ENCODE measurements at regions not wholly inside any gene's neighbourhood (a gene's known extent, or its start where the extent isn't known, plus 50 kb on each side); places are given as distances from the start of the nearest gene placed in this dataset.

DNA sequence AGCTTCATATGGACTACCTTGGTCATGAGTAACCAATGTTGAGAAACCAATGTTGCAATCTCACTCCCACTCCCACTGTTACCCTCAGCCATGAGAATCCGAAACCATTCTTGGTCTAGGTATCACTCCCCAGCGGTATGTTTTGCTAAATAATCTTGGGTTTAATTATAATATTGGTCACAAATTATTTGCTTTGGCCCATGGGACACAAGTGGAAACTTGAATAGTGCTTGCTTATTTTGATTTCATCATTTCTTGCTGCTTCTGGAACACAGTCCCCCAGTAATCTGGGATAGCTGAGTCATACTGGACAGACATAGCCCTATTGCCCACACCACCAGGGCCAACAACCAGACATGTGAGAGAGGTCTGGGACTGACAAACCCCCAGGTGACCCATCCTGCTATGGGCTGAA, 171.6 kb upstream of the IPO5 start:
- Histone ChIP-seq H3K27me3 (ENCODE audit: control insufficient read depth, insufficient read depth, low read length) (peaks cover 4% of the 10 kb centered on the region; the same call in 1 of the 2 replicates), H3K23ac (ENCODE audit: low read depth, low read length) (no peak overlapping the region), H3K4ac (ENCODE audit: low read depth, low read length) (no peak overlapping the region), H3K4me3 (ENCODE audit: insufficient read depth, low read depth, low read length) (no peak overlapping the region), H4K91ac (ENCODE audit: insufficient read depth, low read depth, low read length) (no peak overlapping the region), H2AFZ (replicated peaks; ENCODE audit: low read length, poor library complexity) (no peak overlapping the region), H3K9me3 (ENCODE audit: control insufficient read depth, insufficient read depth, low read length) (no peaks in the 10 kb centered on the region), H4K20me1 (ENCODE audit: insufficient read depth, low read length) (no peaks in the 10 kb centered on the region), H2BK20ac (ENCODE audit: low read depth, low read length) (no peak overlapping the region), H3K18ac (ENCODE audit: low read depth, low read length) (no peak overlapping the region), H3K9me1 (ENCODE audit: insufficient read depth, low read length) (no peaks in the 10 kb centered on the region), H3K9ac (ENCODE audit: low read depth, low read length) (no peak overlapping the region), H3K4me2 (ENCODE audit: low read depth, low read length) (no peak overlapping the region), H2BK15ac (ENCODE audit: low read depth, low read length) (no peak overlapping the region), H2BK5ac (ENCODE audit: low read depth, low read length, poor library complexity, severe bottlenecking) (no peak overlapping the region), H3K79me1 (ENCODE audit: low read depth in 1 of 2, low read length in 2 of 2) (no peaks in the 10 kb centered on the region), H3K27ac (ENCODE audit: insufficient read depth, low read length) (no peak overlapping the region), H2BK120ac (ENCODE audit: low read depth, low read length) (no peak overlapping the region), H3K56ac (ENCODE audit: extremely low read depth, insufficient read depth, low read length) (no peak overlapping the region), H4K5ac (ENCODE audit: low read depth, low read length) (no peak overlapping the region), H3K4me1 (ENCODE audit: control insufficient read depth, insufficient read depth, low read length) (no peaks in the 10 kb centered on the region), H3K36me3 (ENCODE audit: control insufficient read depth, insufficient read depth, low read length) (no peaks in the 10 kb centered on the region), H2AK5ac (ENCODE audit: low read depth, low read length) (no peak overlapping the region), H3K14ac (replicated peaks; ENCODE audit: low read depth, low read length) (no peak overlapping the region), H4K8ac (ENCODE audit: low read depth in 2 of 2, low read length in 2 of 2) (no peak overlapping the region), H2AK9ac (replicated peaks; ENCODE audit: low read depth, low read length, poor library complexity) (no peak overlapping the region)
- dilution Hi-C loops (cut with HindIII; ENCODE audit: low sequenced_read_pairs, unreplicated experiment) (no loop called here), in situ Hi-C loops (cut with MboI; ENCODE audit: low sequenced_read_pairs) (no loop called here), intact Hi-C loops (cut with micrococcal nuclease) (no loop called here)
- CTCF ChIA-PET: no interaction called here
- DNase-seq (no peak), ATAC-seq (ENCODE audit: low read depth) (no peak)
- POLR2A ChIA-PET (ENCODE audit: unreplicated experiment): no interaction called here
- no TSS peak for BruUV-seq (replicated peaks)
- no CpG with 5 or more reads among the region's 2 CpGs for WGBS, 2 experiments (ENCODE audit: extremely low coverage in 2 of 2, insufficient read length in 1 of 2)
- no peak for TF ChIP-seq MAZ (IDR thresholded peaks at IDR 0.05; ENCODE audit: borderline replicate concordance, low read depth, low read length)
- TF ChIP-seq RFX5 (IDR thresholded peaks at IDR 0.05; ENCODE audit: low read depth, low read length): no peak
- TF ChIP-seq POLR2A (IDR thresholded peaks at IDR 0.05; ENCODE audit: low read depth, low read length): no peak
- no peak for TF ChIP-seq MXI1 (IDR thresholded peaks at IDR 0.05; ENCODE audit: borderline replicate concordance, low read depth, low read length)
- no peak for TF ChIP-seq RAD21 (IDR thresholded peaks at IDR 0.05; ENCODE audit: low read length)
- TF ChIP-seq MAFK (IDR thresholded peaks at IDR 0.05; ENCODE audit: low read depth, low read length): no peak
- TF ChIP-seq CEBPB (IDR thresholded peaks at IDR 0.05; ENCODE audit: low read depth, low read length): no peak
- TF ChIP-seq NFE2L2 (IDR thresholded peaks at IDR 0.05; ENCODE audit: low read depth, low read length): no peak
- no peak for TF ChIP-seq RCOR1 (IDR thresholded peaks at IDR 0.05; ENCODE audit: insufficient replicate concordance, low read length)
- TF ChIP-seq, protein P1, sequence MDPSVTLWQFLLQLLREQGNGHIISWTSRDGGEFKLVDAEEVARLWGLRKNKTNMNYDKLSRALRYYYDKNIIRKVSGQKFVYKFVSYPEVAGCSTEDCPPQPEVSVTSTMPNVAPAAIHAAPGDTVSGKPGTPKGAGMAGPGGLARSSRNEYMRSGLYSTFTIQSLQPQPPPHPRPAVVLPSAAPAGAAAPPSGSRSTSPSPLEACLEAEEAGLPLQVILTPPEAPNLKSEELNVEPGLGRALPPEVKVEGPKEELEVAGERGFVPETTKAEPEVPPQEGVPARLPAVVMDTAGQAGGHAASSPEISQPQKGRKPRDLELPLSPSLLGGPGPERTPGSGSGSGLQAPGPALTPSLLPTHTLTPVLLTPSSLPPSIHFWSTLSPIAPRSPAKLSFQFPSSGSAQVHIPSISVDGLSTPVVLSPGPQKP (IDR thresholded peaks at IDR 0.05; ENCODE audit: borderline replicate concordance, low read depth, low read length): no peak
- TF ChIP-seq CHD1 (IDR thresholded peaks at IDR 0.05; ENCODE audit: low read depth, low read length): no peak
- TF ChIP-seq, protein P2, sequence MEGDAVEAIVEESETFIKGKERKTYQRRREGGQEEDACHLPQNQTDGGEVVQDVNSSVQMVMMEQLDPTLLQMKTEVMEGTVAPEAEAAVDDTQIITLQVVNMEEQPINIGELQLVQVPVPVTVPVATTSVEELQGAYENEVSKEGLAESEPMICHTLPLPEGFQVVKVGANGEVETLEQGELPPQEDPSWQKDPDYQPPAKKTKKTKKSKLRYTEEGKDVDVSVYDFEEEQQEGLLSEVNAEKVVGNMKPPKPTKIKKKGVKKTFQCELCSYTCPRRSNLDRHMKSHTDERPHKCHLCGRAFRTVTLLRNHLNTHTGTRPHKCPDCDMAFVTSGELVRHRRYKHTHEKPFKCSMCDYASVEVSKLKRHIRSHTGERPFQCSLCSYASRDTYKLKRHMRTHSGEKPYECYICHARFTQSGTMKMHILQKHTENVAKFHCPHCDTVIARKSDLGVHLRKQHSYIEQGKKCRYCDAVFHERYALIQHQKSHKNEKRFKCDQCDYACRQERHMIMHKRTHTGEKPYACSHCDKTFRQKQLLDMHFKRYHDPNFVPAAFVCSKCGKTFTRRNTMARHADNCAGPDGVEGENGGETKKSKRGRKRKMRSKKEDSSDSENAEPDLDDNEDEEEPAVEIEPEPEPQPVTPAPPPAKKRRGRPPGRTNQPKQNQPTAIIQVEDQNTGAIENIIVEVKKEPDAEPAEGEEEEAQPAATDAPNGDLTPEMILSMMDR (conservative IDR thresholded peaks at IDR 0.05; ENCODE audit: low read depth, low read length): no peak
- no peak for TF ChIP-seq SMC3 (IDR thresholded peaks at IDR 0.05; ENCODE audit: low read depth, low read length)
- TF ChIP-seq, protein P3, sequence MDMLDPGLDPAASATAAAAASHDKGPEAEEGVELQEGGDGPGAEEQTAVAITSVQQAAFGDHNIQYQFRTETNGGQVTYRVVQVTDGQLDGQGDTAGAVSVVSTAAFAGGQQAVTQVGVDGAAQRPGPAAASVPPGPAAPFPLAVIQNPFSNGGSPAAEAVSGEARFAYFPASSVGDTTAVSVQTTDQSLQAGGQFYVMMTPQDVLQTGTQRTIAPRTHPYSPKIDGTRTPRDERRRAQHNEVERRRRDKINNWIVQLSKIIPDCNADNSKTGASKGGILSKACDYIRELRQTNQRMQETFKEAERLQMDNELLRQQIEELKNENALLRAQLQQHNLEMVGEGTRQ (IDR thresholded peaks at IDR 0.05; ENCODE audit: low read depth, low read length): no peak
- no peak for TF ChIP-seq BHLHE40 (IDR thresholded peaks at IDR 0.05; ENCODE audit: low read depth, low read length)
